Suprapubic skin (tissue), 4 donors: ENCODE measurements at regions not wholly inside any gene's neighbourhood (a gene's known extent, or its start where the extent isn't known, plus 50 kb on each side); places are given as distances from the start of the nearest gene placed in this dataset.

Source experiments
- DNase-seq, 2 donors: peaks; one replicate each; pipeline ENCODE4 v3.0.0-alpha.2; 2019; ENCODE audit warnings: low spot score in 2 of 2
- H3K27ac ChIP-seq: fragments of 200-600 bp; sonication (generic); one replicate; pipeline ENCODE4 v1.5.1; 2019
- H3K27me3 ChIP-seq: fragments of 200-600 bp; sonication (generic); one replicate; pipeline ENCODE4 v1.5.1; 2019
- H3K36me3 ChIP-seq: fragments of 200-600 bp; sonication (generic); one replicate; pipeline ENCODE4 v1.5.1; 2019
- H3K4me1 ChIP-seq: fragments of 200-600 bp; sonication (generic); one replicate; pipeline ENCODE4 v1.5.1; 2019
- H3K4me3 ChIP-seq: fragments of 200-600 bp; sonication (generic); one replicate; pipeline ENCODE4 v1.5.1; 2019; ENCODE audit warnings: mild to moderate bottlenecking
- H3K9me3 ChIP-seq: fragments of 200-600 bp; sonication (generic); one replicate; pipeline ENCODE4 v1.5.1; 2019
- EP300 ChIP-seq: sonication (generic); formaldehyde crosslinking; IDR thresholded peaks from one replicate; pipeline ENCODE4 v1.6.1; 2017; ENCODE audit warnings: antibody characterized with exemption
- POLR2A ChIP-seq, 2 donors: fragments of 450-650 bp; IDR thresholded peaks; one replicate each; pipeline ENCODE4 v1.6.1; 2017; ENCODE audit warnings: antibody characterized with exemption in 2 of 2, mild to moderate bottlenecking in 2 of 2, moderate library complexity in 2 of 2
- POLR2AphosphoS5 ChIP-seq, 3 donors: sonication (generic); formaldehyde crosslinking; IDR thresholded peaks; one replicate each; pipeline ENCODE4 v1.6.1; 2017; ENCODE audit warnings: antibody characterized with exemption in 3 of 3
- WGBS: methylation state at CpG from one replicate; pipeline ENCODE4 v1.1.5; 2018; 5-methylcytosine and 5-hydroxymethylcytosine counted together
- TF ChIP-seq, protein P1 (sequence below), 2 donors: fragments of 200-600 bp in 1 of 2; fragments of 450-650 bp in 1 of 2; sonication (generic) in 1 of 2; IDR thresholded peaks; one replicate each; pipeline ENCODE4 v1.5.1; 2016 to 2019; ENCODE audit warnings: antibody characterized with exemption in 2 of 2, mild to moderate bottlenecking in 1 of 2, moderate library complexity in 1 of 2

GRCh38 chr11:98967005-98967404 is 53.7 kb upstream of the CNTN5 start:
- TF ChIP-seq POLR2AphosphoS5 (IDR thresholded peaks at IDR 0.05): no peak
- TF ChIP-seq EP300: no peak
- no peak for TF ChIP-seq POLR2A (IDR thresholded peaks at IDR 0.05)
- TF ChIP-seq, protein P1, sequence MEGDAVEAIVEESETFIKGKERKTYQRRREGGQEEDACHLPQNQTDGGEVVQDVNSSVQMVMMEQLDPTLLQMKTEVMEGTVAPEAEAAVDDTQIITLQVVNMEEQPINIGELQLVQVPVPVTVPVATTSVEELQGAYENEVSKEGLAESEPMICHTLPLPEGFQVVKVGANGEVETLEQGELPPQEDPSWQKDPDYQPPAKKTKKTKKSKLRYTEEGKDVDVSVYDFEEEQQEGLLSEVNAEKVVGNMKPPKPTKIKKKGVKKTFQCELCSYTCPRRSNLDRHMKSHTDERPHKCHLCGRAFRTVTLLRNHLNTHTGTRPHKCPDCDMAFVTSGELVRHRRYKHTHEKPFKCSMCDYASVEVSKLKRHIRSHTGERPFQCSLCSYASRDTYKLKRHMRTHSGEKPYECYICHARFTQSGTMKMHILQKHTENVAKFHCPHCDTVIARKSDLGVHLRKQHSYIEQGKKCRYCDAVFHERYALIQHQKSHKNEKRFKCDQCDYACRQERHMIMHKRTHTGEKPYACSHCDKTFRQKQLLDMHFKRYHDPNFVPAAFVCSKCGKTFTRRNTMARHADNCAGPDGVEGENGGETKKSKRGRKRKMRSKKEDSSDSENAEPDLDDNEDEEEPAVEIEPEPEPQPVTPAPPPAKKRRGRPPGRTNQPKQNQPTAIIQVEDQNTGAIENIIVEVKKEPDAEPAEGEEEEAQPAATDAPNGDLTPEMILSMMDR (IDR thresholded peaks at IDR 0.05): no peak
- WGBS: 73% methylated on average over 4 of the region's 4 CpGs
- Histone ChIP-seq H3K27ac (no peak overlapping the region), H3K36me3 (no peaks in the 10 kb centered on the region), H3K4me1 (no peaks in the 10 kb centered on the region), H3K27me3 (no peaks in the 10 kb centered on the region), H3K4me3 (no peak overlapping the region), H3K9me3 (no peaks in the 10 kb centered on the region)
- no peak for DNase-seq
